Spleen (tissue), 11 donors: ENCODE measurements at regions not wholly inside any gene's neighbourhood (a gene's known extent, or its start where the extent isn't known, plus 50 kb on each side); places are given as distances from the start of the nearest gene placed in this dataset.

Source experiments
- DNase-seq: peaks from one replicate; pipeline ENCODE4 v3.0.0-alpha.2; 2020
- H3K27ac ChIP-seq, 8 donors: fragments of 200-600 bp; sonication (generic) in 7 of 8; 1 replicate in 4 of 8; 2 replicates in 4 of 8; pipeline versions ENCODE4 v1.5.0 to v1.8.0; 2016 to 2021; ENCODE audit warnings: inconsistent platforms in 4 of 8, mild to moderate bottlenecking in 4 of 8, moderate library complexity in 1 of 8
- H3K27me3 ChIP-seq, 7 donors: fragments of 200-600 bp; sonication (generic) in 6 of 7; replicated peaks in 1 of 7; 1 replicate in 4 of 7; 2 replicates in 3 of 7; pipeline versions ENCODE4 v1.5.0 to v1.8.0; 2016 to 2021; ENCODE audit warnings: inconsistent platforms in 3 of 7, mild to moderate bottlenecking in 1 of 7
- H3K36me3 ChIP-seq, 6 donors: fragments of 200-600 bp; sonication (generic) in 5 of 6; 1 replicate in 4 of 6; 2 replicates in 2 of 6; pipeline versions ENCODE4 v1.5.0 to v1.8.0; 2016 to 2021; ENCODE audit warnings: inconsistent platforms in 2 of 6
- H3K4me1 ChIP-seq, 6 donors: fragments of 200-600 bp; sonication (generic) in 5 of 6; 1 replicate in 3 of 6; 2 replicates in 3 of 6; pipeline versions ENCODE4 v1.5.0 to v1.8.0; 2016 to 2021; ENCODE audit warnings: inconsistent platforms in 3 of 6
- H3K4me3 ChIP-seq, 8 donors: fragments of 200-600 bp; sonication (generic) in 7 of 8; 1 replicate in 4 of 8; 2 replicates in 4 of 8; pipeline versions ENCODE4 v1.5.0 to v1.8.0; 2016 to 2021; ENCODE audit warnings: inconsistent platforms in 4 of 8, mild to moderate bottlenecking in 4 of 8, moderate library complexity in 2 of 8
- H3K9me3 ChIP-seq, 8 donors: fragments of 200-600 bp; sonication (generic) in 7 of 8; 1 replicate in 4 of 8; 2 replicates in 4 of 8; pipeline versions ENCODE4 v1.5.0 to v1.8.0; 2016 to 2021; ENCODE audit warnings: inconsistent platforms in 4 of 8
- CTCF ChIP-seq, 11 experiments: fragments of 200-600 bp in 7 of 11; fragments of 450-650 bp in 4 of 11; sonication (generic) in 4 of 11; IDR thresholded peaks in 8 of 11; conservative IDR thresholded peaks in 3 of 11; 1 replicate in 7 of 11; 2 replicates in 4 of 11; pipeline versions ENCODE4 v1.4.0 to v1.8.0; 2016 to 2021; ENCODE audit warnings: antibody characterized with exemption in 11 of 11, inconsistent platforms in 4 of 11, mild to moderate bottlenecking in 1 of 11
- POLR2A ChIP-seq, 3 donors: fragments of 450-650 bp; IDR thresholded peaks; one replicate each; pipeline ENCODE4 v1.5.1; 2017; ENCODE audit warnings: antibody characterized with exemption in 3 of 3, mild to moderate bottlenecking in 1 of 3
- POLR2AphosphoS5 ChIP-seq, 3 donors: sonication (generic); formaldehyde crosslinking; IDR thresholded peaks; one replicate each; pipeline ENCODE4 v1.5.1; 2017; ENCODE audit warnings: antibody characterized with exemption in 3 of 3
- WGBS, 5 donors: extraction: QIAGEN DNeasy Blood & Tissue Kit in 3 of 5; methylation state at CpG; one replicate each; pipeline versions ENCODE4 v1.1.5 to v1.1.7; 2013 to 2018; 5-methylcytosine and 5-hydroxymethylcytosine counted together
- intact Hi-C: fragments of 100-400 bp; cut with DNase I; formaldehyde crosslinking; loops from one replicate; pipeline ENCODE4 v1.15.0; 2023; ENCODE audit warnings: low total_unique reads
- donor health status: healthy with polysubstance abuse.
- donor health status: DM: no; HTN: no; CAD: no; lungs with moderate emphysema.
- donor health status: DM: no; HTN: no; CAD: no.
- donor health status: Bipolar disorder and iron deficiency.
- donor health status: healthy.
- donor health status: DM: no; HTN: no; CAD: no.
- donor health status: DM: yes; HTN: yes; CAD: no.

GRCh38 chr10:84938117-84938905 is 609.9 kb downstream of the CCSER2 start:
- Histone ChIP-seq H3K27ac (no peak overlapping the region), H3K36me3 (no peaks in the 10 kb centered on the region), H3K9me3 (no peaks in the 10 kb centered on the region), H3K4me3 (no peak overlapping the region), H3K27me3 (no peaks in the 10 kb centered on the region), H3K4me1 (no peaks in the 10 kb centered on the region)
- intact Hi-C loops: no loop called here
- DNase-seq: no peak
- 63 to 91% (median 84%) methylated on average over 4 of the region's 4 CpGs for WGBS, 5 donors
- TF ChIP-seq POLR2A (IDR thresholded peaks at IDR 0.05): no peak
- TF ChIP-seq CTCF (IDR thresholded peaks at IDR 0.05 in 8 of 11, conservative IDR thresholded peaks at IDR 0.05 in 3 of 11): no peak
- TF ChIP-seq POLR2AphosphoS5 (IDR thresholded peaks at IDR 0.05): no peak

GRCh38 chr10:84943541-84943940 is 615.2 kb downstream of the CCSER2 start:
- DNase-seq: no peak
- 43 to 81% (median 54%) methylated on average over 1 of the region's 1 CpG for WGBS, 5 donors
- no peaks in the 10 kb centered on the region for H3K27me3 ChIP-seq
- no peaks in the 10 kb centered on the region for H3K4me1 ChIP-seq
- no peak overlapping the region for H3K4me3 ChIP-seq
- TF ChIP-seq CTCF (IDR thresholded peaks at IDR 0.05 in 8 of 11, conservative IDR thresholded peaks at IDR 0.05 in 3 of 11) (no peak), POLR2A (IDR thresholded peaks at IDR 0.05) (no peak), POLR2AphosphoS5 (IDR thresholded peaks at IDR 0.05) (no peak)
- intact Hi-C loops: no loop called here
- no peaks in the 10 kb centered on the region for H3K9me3 ChIP-seq
- no peaks in the 10 kb centered on the region for H3K36me3 ChIP-seq
- no peak overlapping the region for H3K27ac ChIP-seq

GRCh38 chr10:84944187-84944586 is 615.8 kb downstream of the CCSER2 start:
- no peak for DNase-seq
- no peaks in the 10 kb centered on the region for H3K4me1 ChIP-seq
- intact Hi-C loops: no loop called here
- no peak overlapping the region for H3K4me3 ChIP-seq
- H3K27me3 ChIP-seq: no peaks in the 10 kb centered on the region
- TF ChIP-seq CTCF (IDR thresholded peaks at IDR 0.05 in 8 of 11, conservative IDR thresholded peaks at IDR 0.05 in 3 of 11): no peak
- H3K36me3 ChIP-seq: no peaks in the 10 kb centered on the region
- 29 to 59% (median 38%) methylated on average over 1 of the region's 1 CpG for WGBS, 5 donors
- no peak overlapping the region for H3K27ac ChIP-seq
- H3K9me3 ChIP-seq: no peaks in the 10 kb centered on the region

- H3K27me3 ChIP-seq: no peaks in the 10 kb centered on the region
- no peaks in the 10 kb centered on the region for H3K9me3 ChIP-seq
- no peak overlapping the region for H3K4me3 ChIP-seq
- intact Hi-C loops: no loop called here
- H3K4me1 ChIP-seq: no peaks in the 10 kb centered on the region
- 61 to 86% (median 74%) methylated on average over 1 of the region's 1 CpG for WGBS, 5 donors
- no peak for DNase-seq
- no peak overlapping the region for H3K27ac ChIP-seq
- TF ChIP-seq POLR2AphosphoS5 (IDR thresholded peaks at IDR 0.05) (no peak), CTCF (IDR thresholded peaks at IDR 0.05 in 8 of 11, conservative IDR thresholded peaks at IDR 0.05 in 3 of 11) (no peak), POLR2A (IDR thresholded peaks at IDR 0.05) (no peak)
- no peaks in the 10 kb centered on the region for H3K36me3 ChIP-seq
These were observed 617.4 kb downstream of the CCSER2 start for GRCh38 chr10:84945791-84946190.
